Neural progenitor cell (in vitro differentiated cells): ENCODE measurements at regions not wholly inside any gene's neighbourhood (a gene's known extent, or its start where the extent isn't known, plus 50 kb on each side); places are given as distances from the start of the nearest gene placed in this dataset.

ENCODE experiments used
- DNase-seq: peaks from one replicate; pipeline ENCODE4 v3.0.0-alpha.2; 2016; ENCODE audit warnings: low spot score
- H2AFZ ChIP-seq: fragments of 200-600 bp; sonication (generic); replicated peaks from 2 replicates; pipeline ENCODE4 v1.6.1; 2016; ENCODE audit warnings: antibody characterized with exemption
- H3F3A ChIP-seq: fragments of 200-600 bp; sonication (generic); 2 replicates; pipeline ENCODE4 v1.6.1; 2016; ENCODE audit warnings: antibody characterized with exemption, low read depth
- H3K27ac ChIP-seq: fragments of 200-600 bp; sonication (generic); 2 replicates; pipeline ENCODE4 v1.5.1; 2016; ENCODE audit warnings: mild to moderate bottlenecking
- H3K27me3 ChIP-seq: fragments of 200-600 bp; sonication (generic); 2 replicates; pipeline ENCODE4 v1.6.1; 2016; ENCODE audit warnings: mild to moderate bottlenecking, moderate library complexity
- H3K36me3 ChIP-seq: fragments of 200-600 bp; sonication (generic); 2 replicates; pipeline ENCODE4 v1.5.1; 2016
- H3K4me1 ChIP-seq: fragments of 200-600 bp; sonication (generic); 2 replicates; pipeline ENCODE4 v1.6.1; 2016; ENCODE audit warnings: mixed run types
- H3K4me2 ChIP-seq: fragments of 200-600 bp; sonication (generic); 2 replicates; pipeline ENCODE4 v1.6.1; 2016
- H3K4me3 ChIP-seq: fragments of 200-600 bp; sonication (generic); 2 replicates; pipeline ENCODE4 v1.5.1; 2016
- H3K79me2 ChIP-seq: fragments of 200-600 bp; sonication (generic); 2 replicates; pipeline ENCODE4 v1.6.1; 2016; ENCODE audit warnings: low read depth
- H3K9ac ChIP-seq: fragments of 200-600 bp; sonication (generic); 2 replicates; pipeline ENCODE4 v1.6.1; 2016
- H3K9me3 ChIP-seq: fragments of 200-600 bp; sonication (generic); 2 replicates; pipeline ENCODE4 v1.5.1; 2016; ENCODE audit warnings: low read depth
- H4K20me1 ChIP-seq: fragments of 200-600 bp; sonication (generic); 2 replicates; pipeline ENCODE4 v1.6.1; 2016; ENCODE audit warnings: low read depth
- H3K27ac Mint-ChIP-seq: 3 replicates; pipeline ENCODE4 v1.8.0; 2021; ENCODE audit warnings: mixed read lengths
- H3K27me3 Mint-ChIP-seq: 2 replicates; pipeline ENCODE4 v1.8.0; 2022; ENCODE audit warnings: low read depth, mild to moderate bottlenecking, inconsistent platforms, moderate library complexity, mixed read lengths; ENCODE audit not compliant: insufficient read depth
- H3K36me3 Mint-ChIP-seq: 3 replicates; pipeline ENCODE4 v1.8.0; 2021; ENCODE audit warnings: mixed read lengths
- H3K4me1 Mint-ChIP-seq: 3 replicates; pipeline ENCODE4 v1.8.0; 2021; ENCODE audit warnings: mixed read lengths
- H3K4me3 Mint-ChIP-seq: 3 replicates; pipeline ENCODE4 v1.8.0; 2021; ENCODE audit warnings: mild to moderate bottlenecking, moderate library complexity, mixed read lengths
- H3K9me3 Mint-ChIP-seq: 3 replicates; pipeline ENCODE4 v1.8.0; 2020; ENCODE audit warnings: mixed read lengths
- EZH2 ChIP-seq: fragments of 200-600 bp; sonication (generic); IDR thresholded peaks from 2 replicates; pipeline ENCODE4 v1.6.1; 2017; ENCODE audit warnings: antibody characterized with exemption, mild to moderate bottlenecking, moderate library complexity
- EZH2phosphoT487 ChIP-seq: fragments of 200-600 bp; sonication (generic); IDR thresholded peaks from 2 replicates; pipeline ENCODE4 v1.6.1; 2017; ENCODE audit warnings: antibody characterized with exemption
- TF ChIP-seq, protein P1 (sequence below): fragments of 200-600 bp; sonication (generic); IDR thresholded peaks from 2 replicates; pipeline ENCODE4 v1.5.1; 2017; ENCODE audit warnings: antibody characterized with exemption, mild to moderate bottlenecking

DNA sequence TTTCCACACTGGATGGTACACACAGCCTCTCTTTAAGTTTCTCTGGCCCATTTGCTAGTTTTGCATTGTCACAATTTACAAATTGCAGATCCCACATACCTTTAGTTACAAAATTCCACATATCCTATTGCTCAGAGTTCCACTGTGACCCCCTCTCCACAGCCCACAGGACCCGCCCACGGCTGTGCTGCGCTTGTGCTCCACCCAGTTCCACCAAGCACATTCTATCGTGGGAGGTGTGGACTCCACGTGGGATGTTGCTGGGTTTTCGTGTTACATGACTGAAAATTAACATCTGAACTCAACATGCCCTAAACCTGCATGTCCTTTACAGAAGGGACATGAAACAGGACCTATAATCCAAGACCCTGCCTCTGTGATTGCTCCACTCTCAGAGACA lies 423.0 kb downstream of the IRS2 start:
- H3K27ac Mint-ChIP-seq = no peak overlapping the region
- Histone ChIP-seq H2AFZ (no peak overlapping the region), H3K4me1 (peaks cover 17% of the 10 kb centered on the region), H3K79me2 (no peaks in the 10 kb centered on the region), H3K4me2 (no peak overlapping the region), H3K9me3 (no peaks in the 10 kb centered on the region), H3F3A (no peaks in the 10 kb centered on the region), H3K9ac (no peak overlapping the region), H4K20me1 (no peaks in the 10 kb centered on the region), H3K36me3 (no peaks in the 10 kb centered on the region), H3K27ac (no peak overlapping the region), H3K4me3 (no peak overlapping the region), H3K27me3 (no peaks in the 10 kb centered on the region)
- H3K4me3 Mint-ChIP-seq = no peak overlapping the region
- peaks cover 24% of the 10 kb centered on the region for H3K4me1 Mint-ChIP-seq
- TF ChIP-seq EZH2 (no peak), EZH2phosphoT487 (no peak)
- TF ChIP-seq, protein P1, sequence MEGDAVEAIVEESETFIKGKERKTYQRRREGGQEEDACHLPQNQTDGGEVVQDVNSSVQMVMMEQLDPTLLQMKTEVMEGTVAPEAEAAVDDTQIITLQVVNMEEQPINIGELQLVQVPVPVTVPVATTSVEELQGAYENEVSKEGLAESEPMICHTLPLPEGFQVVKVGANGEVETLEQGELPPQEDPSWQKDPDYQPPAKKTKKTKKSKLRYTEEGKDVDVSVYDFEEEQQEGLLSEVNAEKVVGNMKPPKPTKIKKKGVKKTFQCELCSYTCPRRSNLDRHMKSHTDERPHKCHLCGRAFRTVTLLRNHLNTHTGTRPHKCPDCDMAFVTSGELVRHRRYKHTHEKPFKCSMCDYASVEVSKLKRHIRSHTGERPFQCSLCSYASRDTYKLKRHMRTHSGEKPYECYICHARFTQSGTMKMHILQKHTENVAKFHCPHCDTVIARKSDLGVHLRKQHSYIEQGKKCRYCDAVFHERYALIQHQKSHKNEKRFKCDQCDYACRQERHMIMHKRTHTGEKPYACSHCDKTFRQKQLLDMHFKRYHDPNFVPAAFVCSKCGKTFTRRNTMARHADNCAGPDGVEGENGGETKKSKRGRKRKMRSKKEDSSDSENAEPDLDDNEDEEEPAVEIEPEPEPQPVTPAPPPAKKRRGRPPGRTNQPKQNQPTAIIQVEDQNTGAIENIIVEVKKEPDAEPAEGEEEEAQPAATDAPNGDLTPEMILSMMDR = no peak
- H3K27me3 Mint-ChIP-seq = peaks cover 15% of the 10 kb centered on the region
- H3K9me3 Mint-ChIP-seq = peaks cover 8% of the 10 kb centered on the region
- H3K36me3 Mint-ChIP-seq = no peaks in the 10 kb centered on the region
- DNase-seq = no peak

DNA sequence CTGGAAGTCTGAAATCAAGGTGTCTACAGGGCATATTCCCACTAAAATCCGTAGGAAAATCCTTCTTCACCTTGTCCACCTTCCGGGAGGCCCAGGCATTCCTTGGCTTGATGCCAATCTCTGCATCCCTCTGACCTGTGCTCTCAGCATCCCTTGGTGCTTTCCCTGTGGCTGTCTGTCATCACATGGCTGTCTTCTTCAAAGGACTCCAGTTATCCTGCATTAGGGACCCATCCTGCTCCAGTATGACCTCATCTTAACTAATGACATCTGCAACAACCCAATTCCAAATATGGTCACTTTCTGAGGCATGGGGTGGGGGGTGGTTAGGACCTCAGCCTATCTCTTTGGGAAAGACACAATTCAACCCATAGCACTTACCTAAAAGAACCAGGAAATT lies 423.8 kb downstream of the IRS2 start:
- H3K9ac ChIP-seq = no peak overlapping the region
- H3K27ac ChIP-seq = no peak overlapping the region
- H3K4me2 ChIP-seq = no peak overlapping the region
- Mint-ChIP-seq H3K27ac (no peak overlapping the region), H3K4me1 (peaks cover 18% of the 10 kb centered on the region), H3K36me3 (no peaks in the 10 kb centered on the region), H3K27me3 (peaks cover 15% of the 10 kb centered on the region), H3K9me3 (peaks cover 8% of the 10 kb centered on the region), H3K4me3 (no peak overlapping the region)
- no peaks in the 10 kb centered on the region for H3K9me3 ChIP-seq
- no peaks in the 10 kb centered on the region for H3F3A ChIP-seq
- no peak overlapping the region for H2AFZ ChIP-seq
- DNase-seq = no peak
- H3K36me3 ChIP-seq = no peaks in the 10 kb centered on the region
- no peaks in the 10 kb centered on the region for H3K27me3 ChIP-seq
- no peaks in the 10 kb centered on the region for H4K20me1 ChIP-seq
- H3K4me1 ChIP-seq = peaks cover 9% of the 10 kb centered on the region
- TF ChIP-seq, protein P1 = no peak
- no peak for TF ChIP-seq EZH2phosphoT487
- TF ChIP-seq EZH2 = no peak
- H3K79me2 ChIP-seq = no peaks in the 10 kb centered on the region
- H3K4me3 ChIP-seq = no peak overlapping the region

DNA sequence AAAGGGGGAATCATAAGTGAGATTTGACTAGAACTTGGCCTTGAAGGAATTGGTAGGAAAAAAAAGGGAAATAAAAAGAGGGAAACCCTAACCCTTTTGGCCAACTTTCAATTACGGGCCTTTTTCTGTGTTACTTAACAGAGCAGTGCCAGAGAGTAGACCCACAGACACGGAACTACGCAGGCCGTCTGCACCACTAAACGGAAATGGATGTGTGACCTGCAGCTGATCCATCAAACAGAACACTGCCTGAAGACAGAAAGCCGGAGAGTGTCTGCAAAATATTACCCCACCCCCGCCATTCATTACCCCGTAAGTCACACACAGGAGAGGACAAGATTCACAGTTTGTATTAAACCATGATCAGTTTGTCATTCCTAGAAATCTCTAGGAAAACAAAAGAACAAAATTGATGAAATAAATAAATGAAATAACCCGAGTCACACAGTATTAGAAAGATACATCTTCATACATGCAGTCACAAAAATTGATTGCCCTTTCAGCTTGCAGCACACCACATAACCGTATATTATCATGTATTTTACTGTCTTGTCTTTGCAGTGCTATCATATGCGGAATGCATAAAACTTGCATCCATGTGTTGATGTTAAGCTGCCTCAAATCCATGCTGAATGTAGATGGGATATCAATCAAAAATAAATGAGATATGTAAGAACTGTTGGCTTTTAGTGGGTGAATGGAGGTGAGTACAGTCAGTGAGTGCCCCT lies 424.7 kb downstream of the IRS2 start:
- Histone ChIP-seq H3K4me3 (no peak overlapping the region), H3F3A (no peaks in the 10 kb centered on the region), H3K4me2 (no peak overlapping the region), H3K36me3 (no peaks in the 10 kb centered on the region), H2AFZ (no peak overlapping the region), H3K27me3 (no peaks in the 10 kb centered on the region), H3K79me2 (no peaks in the 10 kb centered on the region), H3K9ac (no peak overlapping the region), H4K20me1 (no peaks in the 10 kb centered on the region), H3K9me3 (no peaks in the 10 kb centered on the region), H3K27ac (no peak overlapping the region), H3K4me1 (peaks cover under 1% of the 10 kb centered on the region)
- DNase-seq = no peak
- H3K27ac Mint-ChIP-seq = peak overlapping the region; percentile 9
- peaks cover 9% of the 10 kb centered on the region for H3K4me1 Mint-ChIP-seq
- no peaks in the 10 kb centered on the region for H3K36me3 Mint-ChIP-seq
- no peak overlapping the region for H3K4me3 Mint-ChIP-seq
- H3K9me3 Mint-ChIP-seq = peaks cover 8% of the 10 kb centered on the region
- TF ChIP-seq EZH2phosphoT487 (no peak), EZH2 (no peak)
- TF ChIP-seq, protein P1 = no peak
- peaks cover 11% of the 10 kb centered on the region for H3K27me3 Mint-ChIP-seq
